ENCODE measurements at regions not wholly inside any gene's neighbourhood (a gene's known extent, or its start where the extent isn't known, plus 50 kb on each side); places are given as distances from the start of the nearest gene placed in this dataset.

- TF ChIP-seq, protein P1, sequence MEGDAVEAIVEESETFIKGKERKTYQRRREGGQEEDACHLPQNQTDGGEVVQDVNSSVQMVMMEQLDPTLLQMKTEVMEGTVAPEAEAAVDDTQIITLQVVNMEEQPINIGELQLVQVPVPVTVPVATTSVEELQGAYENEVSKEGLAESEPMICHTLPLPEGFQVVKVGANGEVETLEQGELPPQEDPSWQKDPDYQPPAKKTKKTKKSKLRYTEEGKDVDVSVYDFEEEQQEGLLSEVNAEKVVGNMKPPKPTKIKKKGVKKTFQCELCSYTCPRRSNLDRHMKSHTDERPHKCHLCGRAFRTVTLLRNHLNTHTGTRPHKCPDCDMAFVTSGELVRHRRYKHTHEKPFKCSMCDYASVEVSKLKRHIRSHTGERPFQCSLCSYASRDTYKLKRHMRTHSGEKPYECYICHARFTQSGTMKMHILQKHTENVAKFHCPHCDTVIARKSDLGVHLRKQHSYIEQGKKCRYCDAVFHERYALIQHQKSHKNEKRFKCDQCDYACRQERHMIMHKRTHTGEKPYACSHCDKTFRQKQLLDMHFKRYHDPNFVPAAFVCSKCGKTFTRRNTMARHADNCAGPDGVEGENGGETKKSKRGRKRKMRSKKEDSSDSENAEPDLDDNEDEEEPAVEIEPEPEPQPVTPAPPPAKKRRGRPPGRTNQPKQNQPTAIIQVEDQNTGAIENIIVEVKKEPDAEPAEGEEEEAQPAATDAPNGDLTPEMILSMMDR (IDR thresholded peaks at IDR 0.05): no peak
- TF ChIP-seq EP300 (IDR thresholded peaks at IDR 0.05) (no peak), POLR2AphosphoS5 (IDR thresholded peaks at IDR 0.05) (no peak), POLR2A (IDR thresholded peaks at IDR 0.05) (no peak)
Measured at GRCh38 chr19:34825212-34825611, 52.2 kb upstream of the ZNF599 start.

Measured in upper lobe of left lung (tissue), 4 donors.